NCI-H446 treated with DMSO at 0.1 percent for 48 hours (cell line): ENCODE measurements at regions not wholly inside any gene's neighbourhood (a gene's known extent, or its start where the extent isn't known, plus 50 kb on each side); places are given as distances from the start of the nearest gene placed in this dataset.
A peak's percentile ranks its signal among the peaks of the same experiment; 100 is the strongest.
"Not testable (repeated sequence)": the region's sequence is repeated elsewhere in the genome, so short reads cannot be mapped to it uniquely, and the experiment has no call there.

Experiments used
- DNase-seq: peaks from one replicate; lab custom pipeline; 2025; lab: John Stamatoyannopoulos, UW

- no peak for DNase-seq
Observed at GRCh38 chr10:10017716-10018115, 1000.0 kb upstream of the CELF2 start.

DNA sequence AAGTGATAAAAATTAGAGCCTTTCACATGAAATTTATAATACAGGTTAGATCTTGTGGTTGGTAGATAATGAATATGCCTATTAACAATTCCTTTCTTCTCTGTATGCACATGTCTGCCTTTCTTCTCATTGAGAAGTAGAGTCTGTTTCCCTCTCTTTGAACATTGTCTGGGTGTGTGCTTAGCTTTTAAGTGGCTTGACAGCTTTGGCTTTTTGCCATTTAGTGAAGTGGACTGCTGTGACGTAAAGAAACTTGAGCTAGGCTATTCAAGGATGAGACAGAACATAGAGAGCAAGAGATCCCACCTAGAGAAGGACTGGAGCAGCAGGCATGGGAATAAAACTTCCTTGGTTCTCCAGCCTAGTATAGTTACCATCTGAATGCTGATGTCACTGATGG is 996.7 kb upstream of the CELF2 start:
- DNase-seq, result no peak

GRCh38 chr10:10032991-10033390 is 984.7 kb upstream of the CELF2 start:
- no peak for DNase-seq

GRCh38 chr10:10038348-10038747 is 979.3 kb upstream of the CELF2 start:
- no peak for DNase-seq

GRCh38 chr10:10039595-10039994 is 978.1 kb upstream of the CELF2 start:
- DNase-seq, result no peak

GRCh38 chr10:10043083-10043482 is 974.6 kb upstream of the CELF2 start:
- no peak for DNase-seq

DNA sequence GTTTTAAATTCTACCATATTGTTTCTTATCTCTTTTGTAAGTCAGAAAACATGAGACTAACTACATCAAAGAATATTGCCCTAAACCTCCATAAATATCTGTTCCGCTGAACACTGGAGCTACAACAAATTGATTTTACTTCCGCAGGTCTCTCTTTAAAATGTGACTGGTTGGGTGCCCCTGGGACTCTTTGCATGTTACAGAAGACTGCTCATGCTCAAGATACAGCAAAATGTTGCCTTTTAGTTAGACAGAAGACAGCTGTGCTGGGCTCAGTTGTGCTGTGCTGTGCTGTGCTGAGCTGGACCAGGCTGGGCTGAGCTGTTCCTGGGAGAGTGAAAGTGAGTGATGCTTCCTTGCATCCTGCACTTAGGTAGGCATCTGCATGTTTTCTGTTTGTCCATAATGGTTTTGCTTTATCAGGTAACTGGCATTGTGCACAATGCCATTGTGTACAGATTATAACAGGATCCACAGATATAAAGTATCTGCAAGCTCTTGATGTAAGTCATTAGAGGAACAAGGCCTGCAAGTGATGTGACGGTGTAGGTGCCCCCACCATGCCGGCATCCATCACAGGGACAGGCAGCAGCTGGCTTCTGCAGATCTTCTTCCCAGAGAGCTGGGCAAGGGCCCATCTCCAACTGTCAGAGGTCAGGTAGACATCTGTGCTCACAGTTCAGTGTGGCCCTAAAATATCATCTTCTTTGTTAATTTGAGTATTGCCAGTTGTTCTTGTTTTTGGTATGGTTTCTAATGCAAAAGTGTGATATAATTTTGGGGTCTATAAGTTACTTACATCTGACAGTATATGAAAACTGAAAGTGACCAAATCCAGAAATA is 972.5 kb upstream of the CELF2 start:
- DNase-seq, result no peak

DNA sequence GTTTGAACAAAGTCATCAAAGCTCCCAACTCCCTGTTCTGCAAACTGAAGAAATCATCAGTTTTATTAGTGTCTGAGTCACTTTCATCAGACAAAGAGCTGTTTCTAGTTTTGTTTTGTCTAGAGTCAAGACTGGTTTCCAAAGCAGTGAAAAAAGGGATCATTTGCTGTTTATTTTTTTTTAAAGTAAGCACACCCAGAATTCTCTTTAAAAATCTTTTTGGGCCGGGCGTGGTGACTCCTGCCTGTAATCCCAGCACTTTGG is 972.0 kb upstream of the CELF2 start:
- no peak for DNase-seq

- DNase-seq, result no peak
Observed at GRCh38 chr10:10047426-10047825, 970.2 kb upstream of the CELF2 start.

DNA sequence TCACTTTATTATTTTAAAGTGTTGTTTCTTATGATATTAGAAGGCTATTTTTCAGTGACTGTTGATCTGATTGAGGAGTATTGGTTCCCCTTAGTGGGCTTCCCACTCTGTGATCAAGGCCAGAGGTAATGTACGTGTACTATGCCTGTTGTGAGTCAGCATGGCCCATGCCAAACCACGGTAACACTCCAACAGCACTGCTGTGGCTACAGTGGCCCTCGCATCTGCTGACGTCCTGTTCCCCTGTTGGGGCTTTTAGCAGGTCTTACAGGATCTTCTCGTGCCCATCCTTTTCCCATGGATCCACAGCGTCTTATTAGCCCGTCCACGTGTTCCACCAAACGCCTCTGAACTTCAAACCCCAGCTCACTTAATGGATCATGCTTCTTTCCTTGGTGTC is 964.6 kb upstream of the CELF2 start:
- no peak for DNase-seq

DNA sequence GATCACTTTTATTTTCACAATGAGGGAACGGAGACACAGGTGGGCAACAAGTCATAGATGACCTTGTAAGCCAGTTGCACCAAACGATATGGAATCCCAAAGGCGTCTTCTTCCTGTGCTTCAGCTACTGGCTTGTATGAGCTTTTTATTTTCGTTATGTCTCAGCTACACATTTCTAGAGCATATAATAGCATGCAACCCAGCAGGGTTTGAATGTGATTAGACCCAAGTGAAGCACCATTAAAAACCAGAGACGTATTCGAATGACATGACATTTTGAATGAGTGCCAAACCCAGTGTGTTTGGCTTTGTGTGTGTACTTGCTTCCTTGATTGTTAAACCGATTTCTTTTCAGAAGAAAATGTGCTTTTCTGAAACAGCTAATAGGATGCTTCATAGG is 963.2 kb upstream of the CELF2 start:
- no peak for DNase-seq

DNA sequence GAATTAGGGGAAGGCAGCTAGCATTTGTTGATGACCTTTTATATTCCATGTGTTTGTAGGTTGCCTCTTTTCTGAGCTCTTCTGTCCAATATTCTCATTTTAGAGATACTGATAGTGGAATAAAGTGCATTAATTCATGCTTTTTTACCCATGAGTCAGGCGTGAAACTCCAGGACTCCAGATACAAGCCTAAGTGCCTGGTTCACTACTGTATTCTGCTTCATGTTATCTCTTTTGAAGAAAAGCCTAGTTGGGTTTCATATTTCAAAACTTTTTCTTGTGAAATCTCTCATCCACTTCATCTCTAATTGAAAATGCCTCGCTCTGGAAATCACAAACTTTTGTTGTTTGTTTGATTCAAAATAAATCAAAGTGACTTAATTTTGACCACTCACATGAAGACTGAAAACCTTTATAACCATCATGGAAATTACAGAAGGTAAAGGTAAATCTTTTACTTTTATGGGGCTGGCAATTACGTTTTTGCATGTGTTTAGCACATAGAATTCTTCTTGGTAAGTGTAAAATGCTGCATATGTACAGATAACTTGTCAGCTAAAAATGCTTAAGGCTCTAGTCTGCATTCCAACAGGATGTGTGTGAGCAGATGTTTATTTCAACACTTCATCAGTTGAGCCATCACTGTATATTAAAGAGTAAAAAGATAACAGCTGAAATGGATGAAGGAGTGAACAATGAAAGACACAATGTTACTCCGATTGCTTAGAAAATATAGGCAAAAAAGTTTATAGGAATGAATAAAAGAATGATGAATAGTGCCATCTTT is 961.8 kb upstream of the CELF2 start:
- no peak for DNase-seq

- DNase-seq, result no peak
Observed at GRCh38 chr10:10056961-10057360, 960.7 kb upstream of the CELF2 start.

GRCh38 chr10:10067644-10068043 is 950.0 kb upstream of the CELF2 start:
- no peak for DNase-seq

DNA sequence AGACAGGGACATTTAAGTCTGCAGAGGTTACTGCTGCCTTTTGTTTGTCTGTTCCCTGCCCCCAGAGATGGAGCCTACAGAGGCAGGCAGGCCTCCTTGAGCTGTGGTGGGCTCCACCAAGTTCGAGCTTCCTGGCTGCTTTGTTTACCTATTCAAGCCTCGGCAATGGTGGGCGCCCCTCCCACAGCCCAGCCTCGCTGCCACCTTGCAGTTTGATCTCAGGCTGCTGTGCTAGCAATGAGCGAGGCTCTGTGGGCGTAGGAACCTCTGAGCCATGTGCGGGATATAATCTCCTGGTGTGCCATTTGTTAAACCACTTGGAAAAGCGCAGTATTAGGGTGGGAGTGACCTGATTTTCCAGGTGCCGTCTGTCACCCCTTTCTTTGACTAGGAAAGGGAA is 942.8 kb upstream of the CELF2 start:
- not testable (repeated sequence) for DNase-seq

DNA sequence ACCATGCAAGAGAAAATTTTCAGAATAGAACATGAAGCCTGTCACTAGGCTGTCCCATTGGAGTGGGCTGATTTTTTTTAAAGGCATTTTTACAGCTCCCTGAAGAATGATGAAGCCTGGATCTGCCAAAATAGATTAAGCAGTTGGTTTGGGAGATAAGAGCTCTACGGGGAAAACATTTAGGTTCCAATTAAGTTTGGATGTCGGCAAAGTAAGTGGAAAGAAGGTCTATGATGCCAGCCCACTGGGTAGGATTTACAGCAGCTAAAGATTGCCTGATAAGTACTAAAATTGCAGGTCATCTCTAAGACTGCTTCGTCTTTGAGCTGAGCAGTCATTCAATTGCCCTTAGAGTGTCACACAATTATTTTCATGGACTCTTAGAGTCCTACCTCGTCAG is 939.2 kb upstream of the CELF2 start:
- DNase-seq, result no peak

- peak; percentile 35 for DNase-seq
Observed at GRCh38 chr10:10092581-10092980, 925.1 kb upstream of the CELF2 start.

DNA sequence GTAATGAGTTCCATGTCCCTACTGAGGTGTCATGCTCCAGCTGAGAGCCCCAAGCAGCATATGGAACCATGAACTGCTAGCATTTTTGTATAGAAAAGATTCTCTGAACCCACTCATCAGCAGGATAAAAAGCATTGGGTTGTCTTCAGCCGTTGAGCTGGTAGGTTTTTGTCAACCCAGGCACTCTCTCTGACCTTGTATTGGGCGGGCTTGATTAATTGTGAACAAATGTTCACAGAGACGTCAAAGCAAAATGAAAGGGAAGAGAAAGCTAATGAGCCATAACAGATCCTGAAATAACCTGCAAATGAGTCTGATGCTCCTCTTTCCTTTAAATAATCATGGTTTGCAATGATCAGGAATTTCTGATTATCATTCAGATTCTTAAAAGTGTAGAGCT is 924.7 kb upstream of the CELF2 start:
- DNase-seq, result no peak

GRCh38 chr10:10094691-10095090 is 923.0 kb upstream of the CELF2 start:
- DNase-seq, result peak; percentile 37

GRCh38 chr10:10096296-10096695 is 921.4 kb upstream of the CELF2 start:
- DNase-seq, result no peak

DNA sequence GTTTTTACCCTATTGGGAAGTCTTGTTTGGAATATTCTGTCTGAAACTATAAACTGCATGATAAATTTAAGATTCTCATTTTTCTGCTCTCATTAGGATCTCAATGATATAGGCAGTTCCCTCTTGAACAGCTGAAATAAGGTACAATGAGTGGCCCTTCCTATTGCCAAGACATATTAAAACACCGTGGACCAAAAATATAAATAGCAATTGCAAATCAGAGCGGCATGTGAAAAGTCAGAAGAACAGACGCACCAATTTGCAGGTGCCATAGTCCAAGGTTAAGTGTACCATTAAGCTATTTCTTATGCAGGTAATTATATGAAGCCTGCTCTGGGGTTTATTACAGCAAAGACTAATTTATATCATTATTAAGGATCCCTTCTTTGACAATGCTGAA is 920.8 kb upstream of the CELF2 start:
- no peak for DNase-seq

DNA sequence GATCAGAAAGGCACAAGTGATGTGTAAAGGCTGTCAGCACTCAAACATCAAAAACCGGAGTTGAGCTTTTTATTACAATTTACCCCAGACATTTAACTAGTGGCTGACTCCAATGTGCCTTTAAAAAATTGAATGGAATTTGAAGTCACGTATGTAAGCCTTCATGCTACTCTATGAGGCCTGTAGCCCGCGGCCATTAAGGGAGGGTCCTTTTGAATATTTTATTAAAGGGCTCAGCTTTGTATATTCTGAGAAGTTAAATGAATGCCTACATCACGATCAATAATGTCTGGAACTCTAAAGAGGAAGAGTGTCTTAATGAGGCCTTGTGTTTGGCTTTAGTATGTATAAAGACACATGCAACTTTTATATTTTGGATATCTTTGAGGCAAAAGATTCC is 916.6 kb upstream of the CELF2 start:
- no peak for DNase-seq

GRCh38 chr10:10110844-10111490 is 906.7 kb upstream of the CELF2 start:
- no peak for DNase-seq
